Lower leg skin (tissue), 3 donors: ENCODE measurements at regions not wholly inside any gene's neighbourhood (a gene's known extent, or its start where the extent isn't known, plus 50 kb on each side); places are given as distances from the start of the nearest gene placed in this dataset.

Experiments
- CTCF ChIP-seq, 3 donors: fragments of 450-650 bp; IDR thresholded peaks; one replicate each; pipeline ENCODE4 v1.5.1; 2016; ENCODE audit warnings: antibody characterized with exemption in 3 of 3, mild to moderate bottlenecking in 3 of 3, moderate library complexity in 2 of 3
- POLR2A ChIP-seq, 2 donors: fragments of 450-650 bp; IDR thresholded peaks; one replicate each; pipeline ENCODE4 v1.6.1; 2016 to 2017; ENCODE audit warnings: antibody characterized with exemption in 2 of 2, mild to moderate bottlenecking in 1 of 2, moderate library complexity in 1 of 2

- TF ChIP-seq POLR2A (IDR thresholded peaks at IDR 0.05), result no peak
- TF ChIP-seq CTCF (IDR thresholded peaks at IDR 0.05), result no peak
Measured at GRCh38 chr10:4740471-4740870, 85.5 kb upstream of the AKR1E2 start.
